GM23248 (cell line): ENCODE measurements at regions not wholly inside any gene's neighbourhood (a gene's known extent, or its start where the extent isn't known, plus 50 kb on each side); places are given as distances from the start of the nearest gene placed in this dataset.

ENCODE experiments used
- EZH2 ChIP-seq: fragments of 200-600 bp; sonication (generic); IDR thresholded peaks from 2 replicates; pipeline ENCODE4 v1.6.1; 2018; ENCODE audit warnings: antibody characterized with exemption, mild to moderate bottlenecking; ENCODE audit not compliant: insufficient read depth, poor library complexity, severe bottlenecking
- EZH2phosphoT487 ChIP-seq: fragments of 200-600 bp; sonication (generic); IDR thresholded peaks from 2 replicates; pipeline ENCODE4 v1.6.1; 2018; ENCODE audit warnings: antibody characterized with exemption, moderate library complexity, mild to moderate bottlenecking, low read depth; ENCODE audit not compliant: insufficient read depth

GRCh38 chr9:134494905-134495304 is 146.7 kb upstream of the COL5A1 start:
- no peak for TF ChIP-seq EZH2
- TF ChIP-seq EZH2phosphoT487: no peak
